H9 (cell line): ENCODE measurements at regions not wholly inside any gene's neighbourhood (a gene's known extent, or its start where the extent isn't known, plus 50 kb on each side); places are given as distances from the start of the nearest gene placed in this dataset.

Experiments used
- DNase-seq: peaks from one replicate; pipeline ENCODE4 v3.0.0-alpha.2; 2017
- H2AFZ ChIP-seq: one replicate; pipeline ENCODE4 v1.6.1; 2013; ENCODE audit warnings: mild to moderate bottlenecking, low read length, control low read depth, moderate library complexity
- H2AK5ac ChIP-seq: 2 replicates; pipeline ENCODE4 v1.6.1; 2013; ENCODE audit warnings: low read length, control low read depth, mixed read lengths; ENCODE audit not compliant: insufficient read length
- H2BK120ac ChIP-seq: one replicate; pipeline ENCODE4 v1.6.1; 2013; ENCODE audit warnings: low read depth, mild to moderate bottlenecking, low read length, control low read depth, inconsistent platforms; ENCODE audit not compliant: poor library complexity, severe bottlenecking
- H2BK12ac ChIP-seq: 2 replicates; pipeline ENCODE4 v1.6.1; 2013; ENCODE audit warnings: low read length, control low read depth, mixed read lengths, low read depth; ENCODE audit not compliant: insufficient read length
- H2BK15ac ChIP-seq: 2 replicates; pipeline ENCODE4 v1.6.1; 2013; ENCODE audit warnings: low read depth, low read length, control low read depth
- H2BK20ac ChIP-seq: one replicate; pipeline ENCODE4 v1.6.1; 2013; ENCODE audit warnings: low read depth, mild to moderate bottlenecking, low read length, control low read depth, inconsistent platforms; ENCODE audit not compliant: poor library complexity, severe bottlenecking
- H2BK5ac ChIP-seq: 2 replicates; pipeline ENCODE4 v1.6.1; 2013; ENCODE audit warnings: low read length, control low read depth, mixed read lengths; ENCODE audit not compliant: insufficient read length
- H3K14ac ChIP-seq: 2 replicates; pipeline ENCODE4 v1.6.1; 2013; ENCODE audit warnings: low read length, control low read depth; ENCODE audit not compliant: insufficient read depth
- H3K18ac ChIP-seq: 2 replicates; pipeline ENCODE4 v1.6.1; 2013; ENCODE audit warnings: low read depth, mild to moderate bottlenecking, mixed read lengths, low read length, control low read depth; ENCODE audit not compliant: insufficient read length
- H3K23ac ChIP-seq: 2 replicates; pipeline ENCODE4 v1.6.1; 2013; ENCODE audit warnings: low read length, control low read depth, mixed read lengths, low read depth; ENCODE audit not compliant: insufficient read length
- H3K23me2 ChIP-seq: 2 replicates; pipeline ENCODE4 v1.6.1; 2013; ENCODE audit warnings: low read depth, mild to moderate bottlenecking, mixed read lengths, low read length, control low read depth; ENCODE audit not compliant: insufficient read length, poor library complexity, severe bottlenecking
- H3K27ac ChIP-seq: 2 replicates; pipeline ENCODE4 v1.5.1; 2013; ENCODE audit warnings: low read length, control low read depth, mixed read lengths, low read depth; ENCODE audit not compliant: insufficient read length
- H3K27me3 ChIP-seq: 2 replicates; pipeline ENCODE4 v1.6.1; 2013; ENCODE audit warnings: low read length, control low read depth, inconsistent platforms; ENCODE audit not compliant: insufficient read depth
- H3K4ac ChIP-seq: 2 replicates; pipeline ENCODE4 v1.6.1; 2013; ENCODE audit warnings: low read depth, mild to moderate bottlenecking, control low read depth, inconsistent platforms, low read length, moderate library complexity
- H3K4me1 ChIP-seq: 2 replicates; pipeline ENCODE4 v1.6.1; 2013; ENCODE audit warnings: low read length, control low read depth, inconsistent platforms; ENCODE audit not compliant: insufficient read depth
- H3K4me2 ChIP-seq: 2 replicates; pipeline ENCODE4 v1.6.1; 2013; ENCODE audit warnings: low read length, control low read depth, mixed read lengths; ENCODE audit not compliant: insufficient read length, insufficient read depth
- H3K56ac ChIP-seq: 2 replicates; pipeline ENCODE4 v1.6.1; 2013; ENCODE audit warnings: low read depth, mild to moderate bottlenecking, mixed read lengths, low read length, control low read depth; ENCODE audit not compliant: insufficient read length
- H3K79me1 ChIP-seq: 2 replicates; pipeline ENCODE4 v1.6.1; 2013; ENCODE audit warnings: low read depth, mild to moderate bottlenecking, moderate library complexity, low read length, control low read depth, inconsistent platforms; ENCODE audit not compliant: insufficient read depth, poor library complexity, severe bottlenecking
- H3K79me2 ChIP-seq: 2 replicates; pipeline ENCODE4 v1.6.1; 2013; ENCODE audit warnings: low read length, control low read depth, inconsistent platforms; ENCODE audit not compliant: insufficient read depth
- H3K9ac ChIP-seq: 2 replicates; pipeline ENCODE4 v1.6.1; 2013; ENCODE audit warnings: low read length, control low read depth, mixed read lengths; ENCODE audit not compliant: insufficient read length; ENCODE audit errors: extremely low read depth
- H3K9me3 ChIP-seq: one replicate; pipeline ENCODE4 v1.6.1; 2013; ENCODE audit warnings: low read depth, low read length, inconsistent platforms; ENCODE audit not compliant: control insufficient read depth
- H3T11ph ChIP-seq: one replicate; pipeline ENCODE4 v1.6.1; 2013; ENCODE audit warnings: mild to moderate bottlenecking, low read length, control low read depth, inconsistent platforms
- H4K20me1 ChIP-seq: one replicate; pipeline ENCODE4 v1.6.1; 2013; ENCODE audit not compliant: control insufficient read depth, insufficient read length, insufficient read depth
- H4K5ac ChIP-seq: 2 replicates; pipeline ENCODE4 v1.6.1; 2013; ENCODE audit warnings: low read depth, mild to moderate bottlenecking, mixed read lengths, low read length, control low read depth; ENCODE audit not compliant: insufficient read length
- H4K8ac ChIP-seq: replicated peaks from 2 replicates; pipeline ENCODE4 v1.6.1; 2013; ENCODE audit warnings: low read length, control low read depth, mixed read lengths, low read depth; ENCODE audit not compliant: insufficient read length
- H4K91ac ChIP-seq: 2 replicates; pipeline ENCODE4 v1.6.1; 2013; ENCODE audit warnings: low read depth, mild to moderate bottlenecking, moderate library complexity, mixed read lengths, low read length, control low read depth; ENCODE audit not compliant: insufficient read length
- H3K27ac Mint-ChIP-seq, 3 experiments: 2 replicates in 2 of 3; 3 replicates in 1 of 3; pipeline ENCODE4 v1.8.0; 2020 to 2021; ENCODE audit warnings: mixed read lengths in 3 of 3, mild to moderate bottlenecking in 1 of 3, moderate library complexity in 1 of 3
- H3K27me3 Mint-ChIP-seq: 2 replicates; pipeline ENCODE4 v1.8.0; 2021; ENCODE audit warnings: low read depth, mild to moderate bottlenecking, moderate library complexity, mixed read lengths
- H3K36me3 Mint-ChIP-seq, 3 experiments: 2 replicates in 2 of 3; 3 replicates in 1 of 3; pipeline ENCODE4 v1.8.0; 2020 to 2021; ENCODE audit warnings: low read depth in 3 of 3, mixed read lengths in 3 of 3; ENCODE audit not compliant: insufficient read depth in 1 of 3
- H3K4me1 Mint-ChIP-seq, 2 experiments: 2 replicates each; pipeline ENCODE4 v1.8.0; 2020; ENCODE audit warnings: mixed read lengths in 2 of 2
- H3K4me3 Mint-ChIP-seq, 2 experiments: 2 replicates in 1 of 2; 3 replicates in 1 of 2; pipeline ENCODE4 v1.8.0; 2020 to 2021; ENCODE audit warnings: mild to moderate bottlenecking in 2 of 2, mixed read lengths in 2 of 2, moderate library complexity in 1 of 2
- H3K9me3 Mint-ChIP-seq, 2 experiments: 2 replicates in 1 of 2; 3 replicates in 1 of 2; pipeline ENCODE4 v1.8.0; 2020; ENCODE audit warnings: mild to moderate bottlenecking in 2 of 2, mixed read lengths in 2 of 2, moderate library complexity in 1 of 2
- TF ChIP-seq, protein P1 (sequence below): fragments of 200-600 bp; sonication (generic); conservative IDR thresholded peaks from 3 replicates; pipeline ENCODE4 v1.8.0; 2021; ENCODE audit warnings: antibody characterized with exemption, mild to moderate bottlenecking

DNA sequence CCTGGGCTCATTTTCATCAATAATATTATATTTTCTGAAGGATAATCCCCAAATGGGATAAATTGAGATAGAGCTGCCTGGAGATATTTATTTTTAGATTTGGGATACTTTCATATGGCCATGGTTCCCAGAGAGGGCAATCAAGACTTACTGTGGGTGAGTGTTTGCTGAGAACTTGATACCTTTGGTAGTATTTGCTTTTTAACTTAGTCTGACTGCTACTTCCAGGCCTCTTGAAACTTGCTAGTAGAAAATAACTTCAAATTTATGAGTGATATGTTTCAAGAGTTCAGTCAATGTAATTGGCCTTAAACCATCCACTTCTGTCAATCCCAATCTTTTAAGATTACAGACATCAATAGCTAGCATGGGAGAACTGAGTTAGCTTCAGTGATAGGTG lies 181.6 kb upstream of the POU3F4 start:
- Mint-ChIP-seq H3K36me3 (peaks cover 0 to 1% (median 0%) of the 10 kb centered on the region in 3 experiments; a peak in 1 of 7 replicates), H3K4me1 (no peaks in the 10 kb centered on the region), H3K4me3 (no peak overlapping the region), H3K9me3 (peaks cover 43 to 46% of the 10 kb centered on the region in 2 experiments), H3K27me3 (no peaks in the 10 kb centered on the region), H3K27ac (no peak overlapping the region)
- Histone ChIP-seq H3K18ac (no peak overlapping the region), H4K20me1 (no peaks in the 10 kb centered on the region), H3K14ac (no peak overlapping the region), H2BK20ac (no peak overlapping the region), H2AFZ (no peak overlapping the region), H2AK5ac (no peak overlapping the region), H3K4me1 (no peaks in the 10 kb centered on the region), H2BK12ac (no peak overlapping the region), H3K27ac (no peak overlapping the region), H2BK15ac (no peak overlapping the region), H3K56ac (no peak overlapping the region), H3K23me2 (no peaks in the 10 kb centered on the region), H3T11ph (no peak overlapping the region), H3K23ac (no peak overlapping the region), H2BK120ac (no peak overlapping the region), H4K91ac (no peak overlapping the region), H4K5ac (no peak overlapping the region), H2BK5ac (no peak overlapping the region), H3K4me2 (no peak overlapping the region), H3K4ac (no peak overlapping the region), H4K8ac (no peak overlapping the region), H3K79me1 (no peaks in the 10 kb centered on the region), H3K9ac (no peak overlapping the region), H3K27me3 (no peaks in the 10 kb centered on the region), H3K9me3 (peaks cover 6% of the 10 kb centered on the region), H3K79me2 (no peaks in the 10 kb centered on the region)
- no peak for DNase-seq
- TF ChIP-seq, protein P1, sequence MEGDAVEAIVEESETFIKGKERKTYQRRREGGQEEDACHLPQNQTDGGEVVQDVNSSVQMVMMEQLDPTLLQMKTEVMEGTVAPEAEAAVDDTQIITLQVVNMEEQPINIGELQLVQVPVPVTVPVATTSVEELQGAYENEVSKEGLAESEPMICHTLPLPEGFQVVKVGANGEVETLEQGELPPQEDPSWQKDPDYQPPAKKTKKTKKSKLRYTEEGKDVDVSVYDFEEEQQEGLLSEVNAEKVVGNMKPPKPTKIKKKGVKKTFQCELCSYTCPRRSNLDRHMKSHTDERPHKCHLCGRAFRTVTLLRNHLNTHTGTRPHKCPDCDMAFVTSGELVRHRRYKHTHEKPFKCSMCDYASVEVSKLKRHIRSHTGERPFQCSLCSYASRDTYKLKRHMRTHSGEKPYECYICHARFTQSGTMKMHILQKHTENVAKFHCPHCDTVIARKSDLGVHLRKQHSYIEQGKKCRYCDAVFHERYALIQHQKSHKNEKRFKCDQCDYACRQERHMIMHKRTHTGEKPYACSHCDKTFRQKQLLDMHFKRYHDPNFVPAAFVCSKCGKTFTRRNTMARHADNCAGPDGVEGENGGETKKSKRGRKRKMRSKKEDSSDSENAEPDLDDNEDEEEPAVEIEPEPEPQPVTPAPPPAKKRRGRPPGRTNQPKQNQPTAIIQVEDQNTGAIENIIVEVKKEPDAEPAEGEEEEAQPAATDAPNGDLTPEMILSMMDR: no peak
